ENCODE measurements at regions not wholly inside any gene's neighbourhood (a gene's known extent, or its start where the extent isn't known, plus 50 kb on each side); places are given as distances from the start of the nearest gene placed in this dataset.

DNA sequence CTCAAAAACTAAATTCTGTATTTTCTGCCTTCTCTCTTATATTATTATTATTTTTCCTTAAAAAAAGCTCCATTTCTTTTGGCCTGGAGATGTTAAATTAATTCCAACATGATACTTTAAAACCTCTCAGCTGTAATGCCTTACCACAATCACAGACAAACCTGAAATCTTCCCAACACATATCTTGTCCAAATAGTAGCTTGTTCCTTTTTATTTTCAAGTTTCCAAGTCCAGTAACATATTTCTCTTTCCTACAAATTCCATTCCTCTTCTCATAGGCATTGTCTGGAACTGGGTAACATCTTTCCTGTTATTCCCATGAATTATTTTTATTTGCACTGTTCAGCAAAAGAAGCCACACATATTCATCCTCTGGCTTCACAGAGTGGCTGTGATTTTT is 137.0 kb downstream of the SLITRK6 start:
- no peak for TF ChIP-seq EZH2 (IDR thresholded peaks at IDR 0.05; ENCODE audit: borderline replicate concordance, low read depth, low read length, severe bottlenecking)
- TF ChIP-seq, protein P1, sequence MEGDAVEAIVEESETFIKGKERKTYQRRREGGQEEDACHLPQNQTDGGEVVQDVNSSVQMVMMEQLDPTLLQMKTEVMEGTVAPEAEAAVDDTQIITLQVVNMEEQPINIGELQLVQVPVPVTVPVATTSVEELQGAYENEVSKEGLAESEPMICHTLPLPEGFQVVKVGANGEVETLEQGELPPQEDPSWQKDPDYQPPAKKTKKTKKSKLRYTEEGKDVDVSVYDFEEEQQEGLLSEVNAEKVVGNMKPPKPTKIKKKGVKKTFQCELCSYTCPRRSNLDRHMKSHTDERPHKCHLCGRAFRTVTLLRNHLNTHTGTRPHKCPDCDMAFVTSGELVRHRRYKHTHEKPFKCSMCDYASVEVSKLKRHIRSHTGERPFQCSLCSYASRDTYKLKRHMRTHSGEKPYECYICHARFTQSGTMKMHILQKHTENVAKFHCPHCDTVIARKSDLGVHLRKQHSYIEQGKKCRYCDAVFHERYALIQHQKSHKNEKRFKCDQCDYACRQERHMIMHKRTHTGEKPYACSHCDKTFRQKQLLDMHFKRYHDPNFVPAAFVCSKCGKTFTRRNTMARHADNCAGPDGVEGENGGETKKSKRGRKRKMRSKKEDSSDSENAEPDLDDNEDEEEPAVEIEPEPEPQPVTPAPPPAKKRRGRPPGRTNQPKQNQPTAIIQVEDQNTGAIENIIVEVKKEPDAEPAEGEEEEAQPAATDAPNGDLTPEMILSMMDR (IDR thresholded peaks at IDR 0.05; ENCODE audit: borderline replicate concordance, extremely low read depth, low read length, poor library complexity, severe bottlenecking), result no peak
